ENCODE measurements at regions not wholly inside any gene's neighbourhood (a gene's known extent, or its start where the extent isn't known, plus 50 kb on each side); places are given as distances from the start of the nearest gene placed in this dataset.

DNA sequence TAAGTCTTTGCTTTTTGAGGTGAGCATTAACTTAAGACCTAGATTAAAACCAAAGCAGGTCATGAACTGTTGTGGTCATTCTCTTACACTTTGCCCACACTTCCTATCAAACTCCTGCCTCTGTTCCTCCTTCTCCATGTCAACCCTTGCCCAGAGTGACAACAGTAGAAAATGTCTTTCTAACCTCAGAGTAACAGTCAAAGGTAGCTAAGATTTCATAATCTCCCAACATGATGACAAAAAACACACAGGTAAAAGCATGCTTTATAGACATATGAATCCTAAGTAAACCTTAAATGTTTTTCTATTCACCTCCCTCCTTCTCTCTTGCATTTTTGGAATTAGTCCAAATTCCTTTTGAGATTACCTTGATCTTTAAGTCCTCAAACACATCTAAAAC lies 422.3 kb downstream of the SPATA31D1 start:
- Histone ChIP-seq H3K79me2 (ENCODE audit: insufficient read depth, low read length) (no peaks in the 10 kb centered on the region), H3K4me1 (ENCODE audit: insufficient read depth, low read length, poor library complexity, severe bottlenecking) (peaks cover 22% of the 10 kb centered on the region), H3K9me2 (replicated peaks; ENCODE audit: low read depth, low read length) (no peaks in the 10 kb centered on the region), H3K9ac (ENCODE audit: low read depth, low read length, poor library complexity, severe bottlenecking) (no peak overlapping the region), H3K36me3 (ENCODE audit: insufficient read depth, low read length) (no peaks in the 10 kb centered on the region), H3K4me3 (ENCODE audit: low read length, poor library complexity, severe bottlenecking) (no peak overlapping the region), H3K9me3 (ENCODE audit: insufficient read depth, low read depth, low read length) (no peaks in the 10 kb centered on the region), H2AFZ (ENCODE audit: low read length) (no peak overlapping the region), H4K20me1 (ENCODE audit: insufficient read depth, low read length, poor library complexity, severe bottlenecking) (no peaks in the 10 kb centered on the region), H3F3A (ENCODE audit: low read depth) (no peaks in the 10 kb centered on the region), H3K4me2 (ENCODE audit: low read depth, low read length, poor library complexity, severe bottlenecking) (no peak overlapping the region), H3K27me3 (ENCODE audit: insufficient read depth, low read length, poor library complexity, severe bottlenecking) (no peaks in the 10 kb centered on the region)
- TF ChIP-seq, protein P1, sequence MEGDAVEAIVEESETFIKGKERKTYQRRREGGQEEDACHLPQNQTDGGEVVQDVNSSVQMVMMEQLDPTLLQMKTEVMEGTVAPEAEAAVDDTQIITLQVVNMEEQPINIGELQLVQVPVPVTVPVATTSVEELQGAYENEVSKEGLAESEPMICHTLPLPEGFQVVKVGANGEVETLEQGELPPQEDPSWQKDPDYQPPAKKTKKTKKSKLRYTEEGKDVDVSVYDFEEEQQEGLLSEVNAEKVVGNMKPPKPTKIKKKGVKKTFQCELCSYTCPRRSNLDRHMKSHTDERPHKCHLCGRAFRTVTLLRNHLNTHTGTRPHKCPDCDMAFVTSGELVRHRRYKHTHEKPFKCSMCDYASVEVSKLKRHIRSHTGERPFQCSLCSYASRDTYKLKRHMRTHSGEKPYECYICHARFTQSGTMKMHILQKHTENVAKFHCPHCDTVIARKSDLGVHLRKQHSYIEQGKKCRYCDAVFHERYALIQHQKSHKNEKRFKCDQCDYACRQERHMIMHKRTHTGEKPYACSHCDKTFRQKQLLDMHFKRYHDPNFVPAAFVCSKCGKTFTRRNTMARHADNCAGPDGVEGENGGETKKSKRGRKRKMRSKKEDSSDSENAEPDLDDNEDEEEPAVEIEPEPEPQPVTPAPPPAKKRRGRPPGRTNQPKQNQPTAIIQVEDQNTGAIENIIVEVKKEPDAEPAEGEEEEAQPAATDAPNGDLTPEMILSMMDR (conservative IDR thresholded peaks at IDR 0.05; ENCODE audit: low read length) = no peak
- no peak for TF ChIP-seq EZH2phosphoT487 (IDR thresholded peaks at IDR 0.05; ENCODE audit: borderline replicate concordance)

DNA sequence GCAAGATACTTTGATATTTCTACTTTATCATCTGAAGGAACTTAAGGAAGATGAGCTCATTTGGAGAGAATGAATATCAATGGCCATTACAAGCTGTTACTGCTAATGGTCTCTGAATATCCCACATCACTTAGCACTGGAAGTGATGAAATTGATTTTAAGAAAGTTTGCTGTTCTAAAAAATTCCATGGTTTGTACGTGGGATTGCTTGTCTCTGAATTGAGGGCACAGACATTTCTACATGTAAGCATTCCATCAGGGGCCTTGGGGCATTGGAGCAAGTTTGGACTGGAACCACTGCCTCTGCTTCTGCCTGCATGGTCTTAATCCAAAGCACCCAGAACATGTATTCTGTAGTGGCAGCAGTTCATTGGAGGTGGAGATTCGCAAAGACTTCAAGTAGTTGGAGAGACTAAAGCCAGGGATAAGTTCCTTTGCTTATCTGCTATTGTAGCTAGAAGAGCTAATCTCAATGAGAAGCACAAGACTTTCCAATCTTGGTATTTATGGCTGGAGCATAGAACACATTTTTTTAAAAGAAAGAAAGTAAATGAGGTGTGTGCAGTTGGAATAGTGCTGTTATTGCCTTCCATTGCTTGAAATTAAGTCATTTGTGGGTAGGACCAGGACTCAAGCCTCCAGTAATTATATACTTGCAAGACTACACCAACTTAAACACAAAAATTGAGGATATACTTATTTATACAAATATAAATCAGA lies 424.2 kb downstream of the SPATA31D1 start:
- no peaks in the 10 kb centered on the region for H3K9me3 ChIP-seq (ENCODE audit: insufficient read depth, low read depth, low read length)
- no peak overlapping the region for H3K4me2 ChIP-seq (ENCODE audit: low read depth, low read length, poor library complexity, severe bottlenecking)
- no peaks in the 10 kb centered on the region for H3K27me3 ChIP-seq (ENCODE audit: insufficient read depth, low read length, poor library complexity, severe bottlenecking)
- no peaks in the 10 kb centered on the region for H3F3A ChIP-seq (ENCODE audit: low read depth)
- H3K79me2 ChIP-seq (ENCODE audit: insufficient read depth, low read length) = no peaks in the 10 kb centered on the region
- peaks cover 26% of the 10 kb centered on the region for H3K4me1 ChIP-seq (ENCODE audit: insufficient read depth, low read length, poor library complexity, severe bottlenecking)
- no peak overlapping the region for H3K9ac ChIP-seq (ENCODE audit: low read depth, low read length, poor library complexity, severe bottlenecking)
- no peak overlapping the region for H3K4me3 ChIP-seq (ENCODE audit: low read length, poor library complexity, severe bottlenecking)
- H4K20me1 ChIP-seq (ENCODE audit: insufficient read depth, low read length, poor library complexity, severe bottlenecking) = no peaks in the 10 kb centered on the region
- no peak for TF ChIP-seq EZH2phosphoT487 (IDR thresholded peaks at IDR 0.05; ENCODE audit: borderline replicate concordance)
- TF ChIP-seq, protein P1 (conservative IDR thresholded peaks at IDR 0.05; ENCODE audit: low read length) = no peak
- H3K36me3 ChIP-seq (ENCODE audit: insufficient read depth, low read length) = no peaks in the 10 kb centered on the region
- no peak overlapping the region for H2AFZ ChIP-seq (ENCODE audit: low read length)
- H3K9me2 ChIP-seq (replicated peaks; ENCODE audit: low read depth, low read length) = no peaks in the 10 kb centered on the region

DNA sequence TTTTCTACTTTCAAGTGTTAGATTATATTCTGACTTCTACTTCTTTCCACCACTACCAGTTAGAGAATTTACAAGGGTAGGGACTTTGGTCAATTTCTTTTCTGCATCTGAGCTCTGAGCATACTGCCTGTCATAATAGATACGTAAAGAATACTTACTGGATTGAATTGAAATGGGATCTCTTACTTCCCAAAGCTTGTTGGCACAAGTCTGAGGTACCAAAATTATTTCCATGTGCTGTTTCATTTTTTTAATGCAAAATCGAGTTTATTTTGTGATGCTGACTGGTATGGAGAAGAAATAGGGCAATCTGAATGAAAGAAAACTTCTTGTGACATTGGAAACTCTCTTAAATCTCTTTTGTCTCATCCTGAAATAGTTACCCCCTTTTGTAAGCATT lies 428.9 kb downstream of the SPATA31D1 start:
- Histone ChIP-seq H3K36me3 (ENCODE audit: insufficient read depth, low read length) (no peaks in the 10 kb centered on the region), H3K4me2 (ENCODE audit: low read depth, low read length, poor library complexity, severe bottlenecking) (peak overlapping the region; percentile 51), H3K4me3 (ENCODE audit: low read length, poor library complexity, severe bottlenecking) (no peak overlapping the region), H3K4me1 (ENCODE audit: insufficient read depth, low read length, poor library complexity, severe bottlenecking) (peaks cover 16% of the 10 kb centered on the region), H3K79me2 (ENCODE audit: insufficient read depth, low read length) (no peaks in the 10 kb centered on the region), H3K9me3 (ENCODE audit: insufficient read depth, low read depth, low read length) (0 out of 2 replicates have a peak, but pooled peaks cover 6% of the 10 kb centered on the region), H4K20me1 (ENCODE audit: insufficient read depth, low read length, poor library complexity, severe bottlenecking) (no peaks in the 10 kb centered on the region), H2AFZ (ENCODE audit: low read length) (no peak overlapping the region; the same call in 1 of the 2 replicates), H3K9ac (ENCODE audit: low read depth, low read length, poor library complexity, severe bottlenecking) (no peak overlapping the region), H3K27me3 (ENCODE audit: insufficient read depth, low read length, poor library complexity, severe bottlenecking) (no peaks in the 10 kb centered on the region), H3K9me2 (replicated peaks; ENCODE audit: low read depth, low read length) (no peaks in the 10 kb centered on the region), H3F3A (ENCODE audit: low read depth) (peaks cover 8% of the 10 kb centered on the region)
- TF ChIP-seq, protein P1 (conservative IDR thresholded peaks at IDR 0.05; ENCODE audit: low read length) = no peak
- TF ChIP-seq EZH2phosphoT487 (IDR thresholded peaks at IDR 0.05; ENCODE audit: borderline replicate concordance) = no peak

Measured in Loucy (cell line).